Hepatocyte (in vitro differentiated cells): ENCODE measurements at regions not wholly inside any gene's neighbourhood (a gene's known extent, or its start where the extent isn't known, plus 50 kb on each side); places are given as distances from the start of the nearest gene placed in this dataset.

Experiments used
- CTCF ChIP-seq: fragments of 200-600 bp; sonication (generic); IDR thresholded peaks from 2 replicates; pipeline ENCODE4 v1.5.1; 2016; ENCODE audit warnings: antibody characterized with exemption, mild to moderate bottlenecking; ENCODE audit not compliant: poor library complexity
- EZH2 ChIP-seq: fragments of 200-600 bp; sonication (generic); IDR thresholded peaks from 2 replicates; pipeline ENCODE4 v1.6.1; 2016; ENCODE audit warnings: antibody characterized with exemption, mild to moderate bottlenecking, borderline replicate concordance
- EZH2phosphoT487 ChIP-seq: fragments of 200-600 bp; sonication (generic); IDR thresholded peaks from one replicate; pipeline ENCODE4 v1.6.1; 2018; ENCODE audit warnings: antibody characterized with exemption, mild to moderate bottlenecking, low read depth, moderate library complexity; ENCODE audit not compliant: unreplicated experiment, severe bottlenecking

- TF ChIP-seq CTCF (no peak), EZH2phosphoT487 (no peak), EZH2 (no peak)
These were observed 172.5 kb downstream of the AXIN2 start for GRCh38 chr17:65388911-65389310.
